PC-9 (cell line): ENCODE measurements at regions not wholly inside any gene's neighbourhood (a gene's known extent, or its start where the extent isn't known, plus 50 kb on each side); places are given as distances from the start of the nearest gene placed in this dataset.

Experiments used
- EZH2 ChIP-seq: fragments of 200-600 bp; sonication (generic); IDR thresholded peaks from 2 replicates; pipeline ENCODE4 v1.8.0; 2017; ENCODE audit warnings: antibody characterized with exemption, low read depth
- TF ChIP-seq, protein P1 (sequence below): fragments of 200-600 bp; sonication (generic); conservative IDR thresholded peaks from 2 replicates; pipeline ENCODE4 v1.6.1; 2017; ENCODE audit warnings: mixed run types, antibody characterized with exemption, mild to moderate bottlenecking, moderate library complexity

GRCh38 chr4:78720204-78720603, 55.9 kb upstream of the BMP2K start:
- TF ChIP-seq, protein P1, sequence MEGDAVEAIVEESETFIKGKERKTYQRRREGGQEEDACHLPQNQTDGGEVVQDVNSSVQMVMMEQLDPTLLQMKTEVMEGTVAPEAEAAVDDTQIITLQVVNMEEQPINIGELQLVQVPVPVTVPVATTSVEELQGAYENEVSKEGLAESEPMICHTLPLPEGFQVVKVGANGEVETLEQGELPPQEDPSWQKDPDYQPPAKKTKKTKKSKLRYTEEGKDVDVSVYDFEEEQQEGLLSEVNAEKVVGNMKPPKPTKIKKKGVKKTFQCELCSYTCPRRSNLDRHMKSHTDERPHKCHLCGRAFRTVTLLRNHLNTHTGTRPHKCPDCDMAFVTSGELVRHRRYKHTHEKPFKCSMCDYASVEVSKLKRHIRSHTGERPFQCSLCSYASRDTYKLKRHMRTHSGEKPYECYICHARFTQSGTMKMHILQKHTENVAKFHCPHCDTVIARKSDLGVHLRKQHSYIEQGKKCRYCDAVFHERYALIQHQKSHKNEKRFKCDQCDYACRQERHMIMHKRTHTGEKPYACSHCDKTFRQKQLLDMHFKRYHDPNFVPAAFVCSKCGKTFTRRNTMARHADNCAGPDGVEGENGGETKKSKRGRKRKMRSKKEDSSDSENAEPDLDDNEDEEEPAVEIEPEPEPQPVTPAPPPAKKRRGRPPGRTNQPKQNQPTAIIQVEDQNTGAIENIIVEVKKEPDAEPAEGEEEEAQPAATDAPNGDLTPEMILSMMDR = no peak
- TF ChIP-seq EZH2 = no peak
